ENCODE measurements at regions not wholly inside any gene's neighbourhood (a gene's known extent, or its start where the extent isn't known, plus 50 kb on each side); places are given as distances from the start of the nearest gene placed in this dataset.

GRCh38 chr11:109526061-109526460 lies 104.1 kb downstream of the C11orf87 start:
- no peak for TF ChIP-seq CTCF (IDR thresholded peaks at IDR 0.05; ENCODE audit: insufficient read depth, low read depth, low read length)
- TF ChIP-seq EZH2 (IDR thresholded peaks at IDR 0.05; ENCODE audit: insufficient read depth, low read length): no peak
